Bronchial epithelial cell (primary cell): ENCODE measurements at regions not wholly inside any gene's neighbourhood (a gene's known extent, or its start where the extent isn't known, plus 50 kb on each side); places are given as distances from the start of the nearest gene placed in this dataset.

Source experiments
- DNase-seq: peaks from one replicate; pipeline ENCODE4 v3.0.0-alpha.2; 2010; ENCODE audit warnings: low read depth
- FAIRE-seq: peaks from 2 replicates; lab custom pipeline; 2011; peaks lifted over from hg19 to GRCh38; lab: Jason Lieb, UNC
- H3K27me3 ChIP-seq: 2 replicates; pipeline ENCODE4 v1.5.1; 2011; ENCODE audit warnings: low read length; ENCODE audit not compliant: control insufficient read depth, insufficient read depth
- H3K36me3 ChIP-seq: 2 replicates; pipeline ENCODE4 v1.5.1; 2011; ENCODE audit warnings: low read length; ENCODE audit not compliant: control insufficient read depth, insufficient read depth
- H3K4me3 ChIP-seq: 2 replicates; pipeline ENCODE4 v1.5.1; 2011; ENCODE audit warnings: mild to moderate bottlenecking, low read depth, low read length, control low read depth
- TF ChIP-seq, protein P1 (sequence below): IDR thresholded peaks from 2 replicates; pipeline ENCODE4 v1.5.1; 2011; ENCODE audit warnings: mild to moderate bottlenecking, moderate library complexity, low read length, control low read depth, inconsistent platforms; ENCODE audit not compliant: insufficient read depth, severe bottlenecking

DNA sequence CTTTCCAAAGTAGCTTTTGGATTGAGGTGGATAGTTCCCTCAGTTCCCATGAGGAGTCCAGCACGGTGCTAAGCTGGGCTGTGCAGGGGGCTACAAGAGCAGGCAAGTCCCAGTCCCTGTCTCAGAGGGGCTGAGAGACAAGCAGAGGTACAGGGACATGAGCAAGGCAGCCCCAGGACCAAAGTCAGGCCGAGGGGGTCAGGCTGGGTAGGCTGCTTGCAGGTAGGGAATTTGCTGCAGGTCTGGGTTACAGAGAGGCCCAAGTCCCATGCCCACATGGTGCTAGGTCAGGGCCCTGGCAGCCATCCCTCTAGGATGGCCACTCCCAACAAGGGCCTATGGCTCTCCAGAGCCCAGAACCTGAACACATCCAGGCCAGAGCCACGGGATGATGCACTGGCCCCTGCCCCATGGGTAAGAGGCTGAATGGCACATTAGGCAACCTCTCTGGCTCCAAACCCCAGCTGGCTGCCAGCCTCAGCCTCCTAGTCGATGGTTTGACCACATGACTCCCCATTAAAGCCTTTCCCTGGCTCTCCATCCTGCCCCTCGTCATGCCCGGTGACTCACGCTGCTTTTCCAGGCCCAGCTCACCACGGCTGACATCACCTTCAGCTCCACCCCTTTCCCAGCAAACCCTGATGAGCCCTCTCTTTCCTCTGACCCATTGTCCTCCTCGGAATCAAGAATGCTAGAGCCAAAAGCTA is 83.7 kb downstream of the SDC1 start:
- H3K36me3 ChIP-seq = no peaks in the 10 kb centered on the region
- H3K27me3 ChIP-seq = no peaks in the 10 kb centered on the region
- no peak overlapping the region for H3K4me3 ChIP-seq
- DNase-seq (peak; percentile 97), FAIRE-seq (peak; percentile 98)
- TF ChIP-seq, protein P1, sequence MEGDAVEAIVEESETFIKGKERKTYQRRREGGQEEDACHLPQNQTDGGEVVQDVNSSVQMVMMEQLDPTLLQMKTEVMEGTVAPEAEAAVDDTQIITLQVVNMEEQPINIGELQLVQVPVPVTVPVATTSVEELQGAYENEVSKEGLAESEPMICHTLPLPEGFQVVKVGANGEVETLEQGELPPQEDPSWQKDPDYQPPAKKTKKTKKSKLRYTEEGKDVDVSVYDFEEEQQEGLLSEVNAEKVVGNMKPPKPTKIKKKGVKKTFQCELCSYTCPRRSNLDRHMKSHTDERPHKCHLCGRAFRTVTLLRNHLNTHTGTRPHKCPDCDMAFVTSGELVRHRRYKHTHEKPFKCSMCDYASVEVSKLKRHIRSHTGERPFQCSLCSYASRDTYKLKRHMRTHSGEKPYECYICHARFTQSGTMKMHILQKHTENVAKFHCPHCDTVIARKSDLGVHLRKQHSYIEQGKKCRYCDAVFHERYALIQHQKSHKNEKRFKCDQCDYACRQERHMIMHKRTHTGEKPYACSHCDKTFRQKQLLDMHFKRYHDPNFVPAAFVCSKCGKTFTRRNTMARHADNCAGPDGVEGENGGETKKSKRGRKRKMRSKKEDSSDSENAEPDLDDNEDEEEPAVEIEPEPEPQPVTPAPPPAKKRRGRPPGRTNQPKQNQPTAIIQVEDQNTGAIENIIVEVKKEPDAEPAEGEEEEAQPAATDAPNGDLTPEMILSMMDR = no peak

DNA sequence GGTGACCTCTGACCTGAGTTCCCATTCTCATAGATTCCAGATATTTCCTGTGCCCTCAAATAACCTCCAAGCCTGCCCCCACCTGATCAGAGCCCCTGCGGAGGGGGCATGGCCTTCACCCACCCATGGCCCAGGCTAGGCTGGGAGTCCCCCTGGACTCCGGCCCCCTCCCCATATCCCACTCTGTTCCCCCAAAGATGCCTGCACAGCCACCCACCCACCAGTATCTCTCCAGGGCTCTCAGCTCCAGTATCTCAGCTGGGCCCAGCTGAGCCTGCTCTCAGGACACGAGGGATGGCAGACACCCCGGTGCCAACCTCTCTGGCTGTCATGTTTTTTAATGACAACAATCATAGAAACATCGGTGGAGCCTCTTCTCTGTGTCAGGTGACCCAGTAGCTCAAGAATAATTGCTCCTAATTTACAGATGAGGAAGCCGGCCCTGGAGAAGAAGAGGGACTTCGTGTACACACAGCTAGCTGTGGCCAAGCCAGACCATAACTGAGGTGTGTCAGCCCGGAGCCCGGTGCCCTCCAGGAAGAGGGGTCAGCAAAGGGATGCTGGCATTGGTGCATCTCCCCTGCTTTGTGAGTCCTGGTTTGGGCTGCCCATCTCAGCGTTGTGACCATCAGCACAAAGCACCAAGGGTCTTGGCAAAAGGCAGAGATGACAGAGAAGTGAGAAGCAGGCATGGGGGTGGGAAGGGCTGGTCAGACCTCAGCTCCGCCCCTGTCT is 84.4 kb downstream of the SDC1 start:
- no peak overlapping the region for H3K4me3 ChIP-seq
- no peaks in the 10 kb centered on the region for H3K36me3 ChIP-seq
- DNase-seq (no peak), FAIRE-seq (no peak)
- TF ChIP-seq, protein P1 = no peak
- H3K27me3 ChIP-seq = no peaks in the 10 kb centered on the region

DNA sequence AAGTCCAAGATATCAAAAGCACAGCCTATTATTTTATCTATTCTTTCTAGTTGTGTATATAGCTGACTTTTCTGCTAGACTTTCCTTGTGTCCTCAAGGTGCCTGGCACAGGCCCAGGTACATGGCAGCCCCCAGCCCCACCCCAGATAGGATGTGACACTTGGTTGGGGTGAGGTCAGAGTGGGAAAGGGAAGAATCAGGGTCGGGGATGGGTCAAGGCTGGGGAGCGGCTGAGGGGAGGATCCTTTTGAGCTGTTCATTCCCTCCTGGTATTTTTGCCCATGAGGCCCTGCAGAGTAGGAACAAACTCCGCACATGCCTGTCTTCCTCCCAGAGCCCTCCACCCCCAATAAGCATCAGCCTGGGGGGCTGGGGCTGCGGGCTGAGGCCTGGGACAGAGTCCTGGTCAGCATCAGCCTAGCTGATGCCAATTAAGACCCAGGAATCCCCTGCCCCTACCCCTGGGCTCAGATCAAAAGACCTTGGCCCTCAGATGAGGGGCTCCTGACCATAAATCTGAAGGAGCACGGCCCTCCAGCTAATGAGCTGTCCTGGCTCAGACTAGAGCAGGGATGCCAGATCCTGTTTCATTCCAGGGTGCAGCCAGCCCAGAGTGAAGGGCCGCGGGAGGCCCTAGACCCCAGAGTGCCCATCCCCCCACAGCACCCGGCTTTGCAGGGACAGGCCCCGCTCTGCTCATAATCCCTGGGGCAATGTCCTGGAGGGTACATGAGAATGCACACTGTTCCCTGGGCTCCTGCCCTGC is 85.3 kb downstream of the SDC1 start:
- TF ChIP-seq, protein P1 = no peak
- DNase-seq = no peak
- no peak for FAIRE-seq
- no peaks in the 10 kb centered on the region for H3K27me3 ChIP-seq
- no peak overlapping the region for H3K4me3 ChIP-seq
- no peaks in the 10 kb centered on the region for H3K36me3 ChIP-seq

DNA sequence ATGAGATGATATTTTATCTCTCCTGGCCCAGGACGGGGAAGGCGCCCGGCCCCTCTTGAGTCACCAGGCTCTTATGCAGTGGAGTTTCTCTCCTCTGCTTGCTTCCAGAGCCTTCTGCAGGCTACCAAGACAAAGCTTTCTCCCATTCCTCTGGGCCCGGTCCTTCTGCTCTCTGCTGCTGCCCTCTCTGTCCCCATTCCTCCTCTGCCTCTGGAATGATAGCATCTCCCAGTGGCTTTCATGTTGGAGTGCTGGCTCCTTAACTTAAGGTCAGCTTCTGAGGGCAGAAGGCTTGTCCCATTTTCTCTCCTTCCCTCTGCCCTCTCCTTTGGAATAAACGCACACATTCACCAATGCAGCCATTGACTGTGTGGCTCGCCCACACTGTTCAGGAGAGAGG is 86.2 kb downstream of the SDC1 start:
- TF ChIP-seq, protein P1 = no peak
- no peak for DNase-seq
- no peak for FAIRE-seq
- Histone ChIP-seq H3K27me3 (no peaks in the 10 kb centered on the region), H3K4me3 (no peak overlapping the region), H3K36me3 (no peaks in the 10 kb centered on the region)

DNA sequence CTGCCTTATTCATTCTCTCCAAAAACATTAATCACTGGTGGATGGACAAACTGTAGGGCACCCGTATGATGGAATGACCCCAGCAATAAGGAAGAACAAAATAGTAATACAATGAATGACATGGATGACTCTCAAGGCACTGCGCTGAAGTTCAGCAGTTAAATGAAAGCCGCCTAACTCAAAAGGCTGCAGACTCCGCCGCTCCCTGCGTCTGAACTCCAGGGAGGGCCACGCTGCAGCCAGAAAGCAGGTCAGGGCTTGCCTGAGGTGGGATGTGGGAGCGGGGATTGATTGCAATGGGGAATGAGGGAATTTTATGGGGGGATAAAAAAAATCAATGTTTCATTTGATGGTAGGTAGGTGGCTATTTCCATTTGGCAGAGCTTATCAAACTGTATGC is 86.5 kb upstream of the LAPTM4A start:
- TF ChIP-seq, protein P1 = no peak
- Histone ChIP-seq H3K36me3 (no peaks in the 10 kb centered on the region), H3K4me3 (no peak overlapping the region), H3K27me3 (no peaks in the 10 kb centered on the region)
- FAIRE-seq = no peak
- no peak for DNase-seq
